IMR-90 (cell line): ENCODE measurements at regions not wholly inside any gene's neighbourhood (a gene's known extent, or its start where the extent isn't known, plus 50 kb on each side); places are given as distances from the start of the nearest gene placed in this dataset.

ENCODE experiments used
- ATAC-seq: fragments of 200-7000 bp; cut with Tn5 transposase; 2 replicates; pipeline ENCODE4 v1.9.1; 2020; ENCODE audit warnings: low read depth, mild to moderate bottlenecking, moderate library complexity
- BruUV-seq: library from RNA; stranded (reverse); fragments of 400-500 nt; replicated peaks from 2 replicates; lab custom pipeline; 2021; lab: Mats Ljungman, UMichigan
- CTCF ChIA-PET: fragments of 300-600 bp; formaldehyde crosslinking; extraction: SDS; loops from one replicate; lab custom pipeline; 2021; ENCODE audit warnings: antibody characterized with exemption; lab: Yijun Ruan, JAX
- POLR2A ChIA-PET: fragments of 300-600 bp; sonication (Branson Sonifier 250); formaldehyde crosslinking; loops from one replicate; lab custom pipeline; 2022; ENCODE audit warnings: antibody characterized with exemption; ENCODE audit not compliant: unreplicated experiment; lab: Charles Lee
- DNase-seq: peaks from one replicate; pipeline ENCODE4 v3.0.0; 2013
- H2AFZ ChIP-seq: replicated peaks from 2 replicates; pipeline ENCODE3; 2013; ENCODE audit warnings: low read length, mild to moderate bottlenecking; ENCODE audit not compliant: poor library complexity
- H2AK5ac ChIP-seq: 2 replicates; pipeline ENCODE4 v1.6.1; 2013; ENCODE audit warnings: low read depth, low read length, inconsistent platforms
- H2AK9ac ChIP-seq: replicated peaks from 2 replicates; pipeline ENCODE3; 2013; ENCODE audit warnings: mild to moderate bottlenecking, low read depth, low read length, moderate library complexity; ENCODE audit not compliant: poor library complexity
- H2BK120ac ChIP-seq: 2 replicates; pipeline ENCODE4 v1.6.1; 2013; ENCODE audit warnings: low read depth, low read length, inconsistent platforms
- H2BK15ac ChIP-seq: 3 replicates; pipeline ENCODE4 v1.6.1; 2013; ENCODE audit warnings: low read depth, low read length, inconsistent platforms
- H2BK20ac ChIP-seq: 2 replicates; pipeline ENCODE4 v1.6.1; 2013; ENCODE audit warnings: low read depth, mild to moderate bottlenecking, inconsistent platforms, low read length, moderate library complexity
- H2BK5ac ChIP-seq: 2 replicates; pipeline ENCODE4 v1.6.1; 2013; ENCODE audit warnings: mild to moderate bottlenecking, low read depth, low read length, inconsistent platforms; ENCODE audit not compliant: poor library complexity, severe bottlenecking
- H3K14ac ChIP-seq: replicated peaks from 2 replicates; pipeline ENCODE4 v1.6.1; 2013; ENCODE audit warnings: low read depth, low read length, inconsistent platforms
- H3K18ac ChIP-seq: 2 replicates; pipeline ENCODE4 v1.6.1; 2013; ENCODE audit warnings: low read depth, low read length, control low read depth
- H3K23ac ChIP-seq: 2 replicates; pipeline ENCODE4 v1.6.1; 2013; ENCODE audit warnings: low read depth, low read length, inconsistent platforms
- H3K27ac ChIP-seq: 2 replicates; pipeline ENCODE4 v1.5.1; 2013; ENCODE audit warnings: mild to moderate bottlenecking, control low read depth, low read length; ENCODE audit not compliant: insufficient read depth
- H3K27me3 ChIP-seq: 2 replicates; pipeline ENCODE4 v1.6.1; 2013; ENCODE audit warnings: low read length; ENCODE audit not compliant: control insufficient read depth, insufficient read depth
- H3K36me3 ChIP-seq: 2 replicates; pipeline ENCODE4 v1.6.1; 2013; ENCODE audit warnings: low read length, mixed read lengths; ENCODE audit not compliant: control insufficient read depth, insufficient read depth
- H3K4ac ChIP-seq: 2 replicates; pipeline ENCODE4 v1.6.1; 2013; ENCODE audit warnings: low read depth, low read length, inconsistent platforms
- H3K4me1 ChIP-seq: 2 replicates; pipeline ENCODE4 v1.6.1; 2013; ENCODE audit warnings: low read length, mixed read lengths; ENCODE audit not compliant: control insufficient read depth, insufficient read depth
- H3K4me2 ChIP-seq: 2 replicates; pipeline ENCODE4 v1.6.1; 2013; ENCODE audit warnings: low read depth, mild to moderate bottlenecking, control low read depth, low read length, moderate library complexity
- H3K4me3 ChIP-seq: 2 replicates; pipeline ENCODE4 v1.5.1; 2013; ENCODE audit warnings: low read depth, mild to moderate bottlenecking, control low read depth, low read length, moderate library complexity; ENCODE audit not compliant: insufficient read depth
- H3K56ac ChIP-seq: 2 replicates; pipeline ENCODE4 v1.6.1; 2013; ENCODE audit warnings: low read length, inconsistent platforms; ENCODE audit not compliant: insufficient read depth; ENCODE audit errors: extremely low read depth
- H3K79me1 ChIP-seq, 2 experiments: 2 replicates each; pipeline ENCODE4 v1.6.1; 2013; ENCODE audit warnings: low read length in 2 of 2, inconsistent platforms in 1 of 2, low read depth in 1 of 2
- H3K9ac ChIP-seq: 2 replicates; pipeline ENCODE4 v1.6.1; 2013; ENCODE audit warnings: low read depth, low read length, control low read depth
- H3K9me1 ChIP-seq: 2 replicates; pipeline ENCODE4 v1.6.1; 2013; ENCODE audit warnings: low read length, inconsistent platforms; ENCODE audit not compliant: insufficient read depth
- H3K9me3 ChIP-seq: 2 replicates; pipeline ENCODE4 v1.6.1; 2013; ENCODE audit warnings: low read length; ENCODE audit not compliant: control insufficient read depth, insufficient read depth
- H4K20me1 ChIP-seq: 2 replicates; pipeline ENCODE4 v1.6.1; 2013; ENCODE audit warnings: low read length, inconsistent platforms; ENCODE audit not compliant: insufficient read depth
- H4K5ac ChIP-seq: 2 replicates; pipeline ENCODE4 v1.6.1; 2013; ENCODE audit warnings: mild to moderate bottlenecking, low read depth, low read length, control low read depth
- H4K8ac ChIP-seq, 2 experiments: 2 replicates each; pipeline ENCODE4 v1.6.1; 2013; ENCODE audit warnings: low read depth in 2 of 2, low read length in 2 of 2, control low read depth in 1 of 2, inconsistent platforms in 1 of 2
- H4K91ac ChIP-seq: 2 replicates; pipeline ENCODE4 v1.6.1; 2013; ENCODE audit warnings: low read depth, low read length, inconsistent platforms; ENCODE audit not compliant: insufficient read depth
- BHLHE40 ChIP-seq: fragments of 150-350 bp; IDR thresholded peaks from 2 replicates; pipeline ENCODE4 v1.6.1; 2016; ENCODE audit warnings: mild to moderate bottlenecking, low read depth, low read length
- CEBPB ChIP-seq: IDR thresholded peaks from 2 replicates; pipeline ENCODE4 v1.6.1; 2012; ENCODE audit warnings: low read depth, low read length, improper control_type of control experiment
- CHD1 ChIP-seq: IDR thresholded peaks from 2 replicates; pipeline ENCODE4 v1.6.1; 2012; ENCODE audit warnings: low read depth, low read length, improper control_type of control experiment
- FOS ChIP-seq: fragments of 150-350 bp; IDR thresholded peaks from 2 replicates; pipeline ENCODE4 v1.6.1; 2016; ENCODE audit warnings: low read depth, low read length
- MAFK ChIP-seq: IDR thresholded peaks from 2 replicates; pipeline ENCODE4 v1.6.1; 2012; ENCODE audit warnings: low read depth, low read length, improper control_type of control experiment
- MAZ ChIP-seq: IDR thresholded peaks from 2 replicates; pipeline ENCODE4 v1.6.1; 2012; ENCODE audit warnings: low read depth, mild to moderate bottlenecking, low read length, improper control_type of control experiment, moderate library complexity, borderline replicate concordance
- MXI1 ChIP-seq: IDR thresholded peaks from 2 replicates; pipeline ENCODE4 v1.6.1; 2012; ENCODE audit warnings: low read depth, mild to moderate bottlenecking, low read length, moderate library complexity, borderline replicate concordance
- NFE2L2 ChIP-seq: fragments of 150-350 bp; IDR thresholded peaks from 2 replicates; pipeline ENCODE4 v1.6.1; 2016; ENCODE audit warnings: low read depth, mild to moderate bottlenecking, low read length
- POLR2A ChIP-seq: IDR thresholded peaks from 2 replicates; pipeline ENCODE4 v1.6.1; 2012; ENCODE audit warnings: mild to moderate bottlenecking, low read depth, low read length
- RAD21 ChIP-seq: IDR thresholded peaks from 2 replicates; pipeline ENCODE4 v1.6.1; 2012; ENCODE audit warnings: low read length, improper control_type of control experiment
- RCOR1 ChIP-seq: IDR thresholded peaks from 2 replicates; pipeline ENCODE4 v1.6.1; 2012; ENCODE audit warnings: mild to moderate bottlenecking, low read length, improper control_type of control experiment; ENCODE audit not compliant: insufficient replicate concordance
- RFX5 ChIP-seq: IDR thresholded peaks from 2 replicates; pipeline ENCODE4 v1.8.0; 2012; ENCODE audit warnings: low read depth, mild to moderate bottlenecking, low read length, moderate library complexity
- SMC3 ChIP-seq: fragments of 150-350 bp; IDR thresholded peaks from 2 replicates; pipeline ENCODE4 v1.6.1; 2016; ENCODE audit warnings: low read depth, mild to moderate bottlenecking, antibody characterized with exemption, low read length, moderate library complexity
- WGBS, 2 experiments: methylation state at CpG; one replicate each; pipeline versions ENCODE4 v1.1.5 to v1.1.7; 2013; ENCODE audit warnings: missing lambda C conversion rate in 2 of 2; ENCODE audit not compliant: insufficient read length in 1 of 2; ENCODE audit errors: extremely low coverage in 2 of 2; 5-methylcytosine and 5-hydroxymethylcytosine counted together
- dilution Hi-C: fragments of 300-500 bp; cut with HindIII; formaldehyde crosslinking; loops from one replicate; pipeline ENCODE4 v1.14.3; 2018; ENCODE audit warnings: low sequenced_read_pairs; ENCODE audit not compliant: unreplicated experiment
- in situ Hi-C: fragments of 300-500 bp; cut with MboI; formaldehyde crosslinking; loops from 3 replicates; pipeline ENCODE4 v1.14.3; 2019; ENCODE audit warnings: low sequenced_read_pairs, inconsistent platforms, mixed read lengths
- intact Hi-C: fragments of 100-400 bp; cut with micrococcal nuclease; formaldehyde crosslinking; loops from 2 replicates; pipeline ENCODE4 v1.10.0; 2022
- TF ChIP-seq, protein P1 (sequence below): fragments of 150-350 bp; IDR thresholded peaks from 2 replicates; pipeline ENCODE4 v1.6.1; 2016; ENCODE audit warnings: low read depth, mild to moderate bottlenecking, low read length, moderate library complexity, borderline replicate concordance
- TF ChIP-seq, protein P2 (sequence below): conservative IDR thresholded peaks from 2 replicates; pipeline ENCODE4 v1.5.1; 2012; ENCODE audit warnings: mild to moderate bottlenecking, low read depth, low read length, improper control_type of control experiment
- TF ChIP-seq, protein P3 (sequence below): fragments of 150-350 bp; IDR thresholded peaks from 2 replicates; pipeline ENCODE4 v1.6.1; 2017; ENCODE audit warnings: mild to moderate bottlenecking, antibody characterized with exemption, low read length, low read depth

DNA sequence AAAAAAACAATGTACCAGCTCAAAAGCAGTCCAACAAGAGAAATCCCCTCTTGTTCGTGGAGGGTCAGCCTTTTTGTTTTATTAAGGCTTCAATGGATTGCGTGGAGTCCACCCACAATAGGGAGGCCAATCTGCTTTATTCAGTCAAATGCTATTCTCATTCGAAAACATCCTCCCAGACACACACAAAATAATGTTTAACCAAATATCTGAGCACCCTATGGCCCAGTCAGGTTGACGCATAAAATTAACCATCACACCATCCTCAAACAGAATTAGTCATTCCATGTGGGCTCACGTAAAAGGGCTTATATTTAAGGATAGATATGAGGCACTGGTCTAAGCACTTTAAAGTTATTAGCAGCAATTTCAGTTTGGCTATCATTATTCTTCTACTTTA lies 58.9 kb upstream of the DEUP1 start:
- no peak overlapping the region for H2BK5ac ChIP-seq
- no CpG with 5 or more reads among the region's 5 CpGs for WGBS, 2 experiments
- H3K27ac ChIP-seq = no peak overlapping the region
- no peaks in the 10 kb centered on the region for H3K9me3 ChIP-seq
- H4K91ac ChIP-seq = no peak overlapping the region
- BruUV-seq = no TSS peak
- no peak overlapping the region for H3K56ac ChIP-seq
- no peaks in the 10 kb centered on the region for H3K36me3 ChIP-seq
- no peak overlapping the region for H2BK15ac ChIP-seq
- dilution Hi-C loops = no loop called here
- no peak overlapping the region for H4K8ac ChIP-seq
- no peak overlapping the region for H3K4me3 ChIP-seq
- POLR2A ChIA-PET = no interaction called here
- no peak overlapping the region for H2BK20ac ChIP-seq
- no peak for TF ChIP-seq RCOR1
- no peak for TF ChIP-seq POLR2A
- TF ChIP-seq MAFK = no peak
- no peak for TF ChIP-seq NFE2L2
- no peak for TF ChIP-seq BHLHE40
- TF ChIP-seq MXI1 = no peak
- TF ChIP-seq, protein P1, sequence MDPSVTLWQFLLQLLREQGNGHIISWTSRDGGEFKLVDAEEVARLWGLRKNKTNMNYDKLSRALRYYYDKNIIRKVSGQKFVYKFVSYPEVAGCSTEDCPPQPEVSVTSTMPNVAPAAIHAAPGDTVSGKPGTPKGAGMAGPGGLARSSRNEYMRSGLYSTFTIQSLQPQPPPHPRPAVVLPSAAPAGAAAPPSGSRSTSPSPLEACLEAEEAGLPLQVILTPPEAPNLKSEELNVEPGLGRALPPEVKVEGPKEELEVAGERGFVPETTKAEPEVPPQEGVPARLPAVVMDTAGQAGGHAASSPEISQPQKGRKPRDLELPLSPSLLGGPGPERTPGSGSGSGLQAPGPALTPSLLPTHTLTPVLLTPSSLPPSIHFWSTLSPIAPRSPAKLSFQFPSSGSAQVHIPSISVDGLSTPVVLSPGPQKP = no peak
- no peak for TF ChIP-seq RFX5
- no peak for TF ChIP-seq FOS
- TF ChIP-seq, protein P2, sequence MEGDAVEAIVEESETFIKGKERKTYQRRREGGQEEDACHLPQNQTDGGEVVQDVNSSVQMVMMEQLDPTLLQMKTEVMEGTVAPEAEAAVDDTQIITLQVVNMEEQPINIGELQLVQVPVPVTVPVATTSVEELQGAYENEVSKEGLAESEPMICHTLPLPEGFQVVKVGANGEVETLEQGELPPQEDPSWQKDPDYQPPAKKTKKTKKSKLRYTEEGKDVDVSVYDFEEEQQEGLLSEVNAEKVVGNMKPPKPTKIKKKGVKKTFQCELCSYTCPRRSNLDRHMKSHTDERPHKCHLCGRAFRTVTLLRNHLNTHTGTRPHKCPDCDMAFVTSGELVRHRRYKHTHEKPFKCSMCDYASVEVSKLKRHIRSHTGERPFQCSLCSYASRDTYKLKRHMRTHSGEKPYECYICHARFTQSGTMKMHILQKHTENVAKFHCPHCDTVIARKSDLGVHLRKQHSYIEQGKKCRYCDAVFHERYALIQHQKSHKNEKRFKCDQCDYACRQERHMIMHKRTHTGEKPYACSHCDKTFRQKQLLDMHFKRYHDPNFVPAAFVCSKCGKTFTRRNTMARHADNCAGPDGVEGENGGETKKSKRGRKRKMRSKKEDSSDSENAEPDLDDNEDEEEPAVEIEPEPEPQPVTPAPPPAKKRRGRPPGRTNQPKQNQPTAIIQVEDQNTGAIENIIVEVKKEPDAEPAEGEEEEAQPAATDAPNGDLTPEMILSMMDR = no peak
- TF ChIP-seq MAZ = no peak
- TF ChIP-seq CEBPB = no peak
- TF ChIP-seq SMC3 = no peak
- TF ChIP-seq, protein P3, sequence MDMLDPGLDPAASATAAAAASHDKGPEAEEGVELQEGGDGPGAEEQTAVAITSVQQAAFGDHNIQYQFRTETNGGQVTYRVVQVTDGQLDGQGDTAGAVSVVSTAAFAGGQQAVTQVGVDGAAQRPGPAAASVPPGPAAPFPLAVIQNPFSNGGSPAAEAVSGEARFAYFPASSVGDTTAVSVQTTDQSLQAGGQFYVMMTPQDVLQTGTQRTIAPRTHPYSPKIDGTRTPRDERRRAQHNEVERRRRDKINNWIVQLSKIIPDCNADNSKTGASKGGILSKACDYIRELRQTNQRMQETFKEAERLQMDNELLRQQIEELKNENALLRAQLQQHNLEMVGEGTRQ = no peak
- TF ChIP-seq CHD1 = no peak
- no peak for TF ChIP-seq RAD21
- no peak overlapping the region for H3K23ac ChIP-seq
- no peak overlapping the region for H3K14ac ChIP-seq
- no peak overlapping the region for H4K5ac ChIP-seq
- no peak overlapping the region for H3K9ac ChIP-seq
- no peak overlapping the region for H2AK5ac ChIP-seq
- no peak overlapping the region for H3K4ac ChIP-seq
- no peak overlapping the region for H2BK120ac ChIP-seq
- no peak overlapping the region for H3K4me2 ChIP-seq
- H3K4me1 ChIP-seq = no peaks in the 10 kb centered on the region
- in situ Hi-C loops = no loop called here
- H3K79me1 ChIP-seq = no peaks in the 10 kb centered on the region
- intact Hi-C loops = no loop called here
- H3K18ac ChIP-seq = no peak overlapping the region
- H4K20me1 ChIP-seq = no peaks in the 10 kb centered on the region
- no peak overlapping the region for H2AFZ ChIP-seq
- no peak for ATAC-seq
- no peak overlapping the region for H2AK9ac ChIP-seq
- DNase-seq = no peak
- CTCF ChIA-PET = no interaction called here
- no peaks in the 10 kb centered on the region for H3K9me1 ChIP-seq
- H3K27me3 ChIP-seq = no peaks in the 10 kb centered on the region
